ENCODE measurements at regions not wholly inside any gene's neighbourhood (a gene's known extent, or its start where the extent isn't known, plus 50 kb on each side); places are given as distances from the start of the nearest gene placed in this dataset.
"Not testable (repeated sequence)": the region's sequence is repeated elsewhere in the genome, so short reads cannot be mapped to it uniquely, and the experiment has no call there.

GRCh38 chr5:42948961-42949347 is 91.2 kb downstream of the ANXA2R start:
- DNase-seq (ENCODE audit: low spot score) (no peak), ATAC-seq (ENCODE audit: low FRiP score) (no peak)
- TF ChIP-seq, protein P1, sequence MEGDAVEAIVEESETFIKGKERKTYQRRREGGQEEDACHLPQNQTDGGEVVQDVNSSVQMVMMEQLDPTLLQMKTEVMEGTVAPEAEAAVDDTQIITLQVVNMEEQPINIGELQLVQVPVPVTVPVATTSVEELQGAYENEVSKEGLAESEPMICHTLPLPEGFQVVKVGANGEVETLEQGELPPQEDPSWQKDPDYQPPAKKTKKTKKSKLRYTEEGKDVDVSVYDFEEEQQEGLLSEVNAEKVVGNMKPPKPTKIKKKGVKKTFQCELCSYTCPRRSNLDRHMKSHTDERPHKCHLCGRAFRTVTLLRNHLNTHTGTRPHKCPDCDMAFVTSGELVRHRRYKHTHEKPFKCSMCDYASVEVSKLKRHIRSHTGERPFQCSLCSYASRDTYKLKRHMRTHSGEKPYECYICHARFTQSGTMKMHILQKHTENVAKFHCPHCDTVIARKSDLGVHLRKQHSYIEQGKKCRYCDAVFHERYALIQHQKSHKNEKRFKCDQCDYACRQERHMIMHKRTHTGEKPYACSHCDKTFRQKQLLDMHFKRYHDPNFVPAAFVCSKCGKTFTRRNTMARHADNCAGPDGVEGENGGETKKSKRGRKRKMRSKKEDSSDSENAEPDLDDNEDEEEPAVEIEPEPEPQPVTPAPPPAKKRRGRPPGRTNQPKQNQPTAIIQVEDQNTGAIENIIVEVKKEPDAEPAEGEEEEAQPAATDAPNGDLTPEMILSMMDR (IDR thresholded peaks at IDR 0.05): no peak

GRCh38 chr5:42944989-42945388 is 95.1 kb downstream of the ANXA2R start:
- TF ChIP-seq, protein P1 (IDR thresholded peaks at IDR 0.05): no peak
- DNase-seq (ENCODE audit: low spot score) (no peak), ATAC-seq (ENCODE audit: low FRiP score) (no peak)

DNA sequence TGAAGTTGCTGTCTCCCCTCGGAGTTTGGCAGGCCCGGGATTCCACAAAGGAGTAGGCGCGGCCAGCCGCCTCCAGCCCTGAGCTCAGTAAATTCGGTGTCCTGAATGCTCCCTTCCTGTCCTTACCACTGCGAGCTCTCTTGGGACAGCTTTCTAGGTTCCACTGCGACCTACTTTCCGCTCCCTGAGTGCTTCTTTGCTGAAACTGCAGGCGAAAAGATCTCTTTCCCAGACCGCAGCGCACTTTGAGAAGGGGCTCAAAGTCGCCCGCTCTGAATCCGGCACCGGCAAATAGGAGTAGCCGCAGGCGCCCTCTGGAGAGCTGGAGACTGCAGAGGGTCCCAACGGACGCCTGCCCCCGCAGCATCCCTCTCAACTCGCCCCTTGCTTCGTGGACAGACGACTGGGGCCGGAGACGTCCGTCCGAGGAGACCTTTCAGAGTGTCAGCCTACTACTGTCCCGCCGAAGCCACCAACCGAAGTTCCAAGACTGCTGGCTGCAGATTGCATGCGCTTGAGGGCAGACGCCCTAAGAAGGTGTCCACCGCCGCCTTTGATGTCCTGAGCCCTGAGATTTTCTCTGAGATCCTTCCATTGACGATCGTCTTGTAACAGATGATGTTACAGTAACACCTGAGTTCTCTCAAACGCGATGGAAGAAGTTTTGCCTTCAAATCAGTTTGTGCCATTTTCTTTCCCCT is 96.0 kb downstream of the ANXA2R start:
- DNase-seq (ENCODE audit: low spot score) (no peak), ATAC-seq (ENCODE audit: low FRiP score) (peak; percentile 53)
- TF ChIP-seq, protein P1 (IDR thresholded peaks at IDR 0.05): no peak

DNA sequence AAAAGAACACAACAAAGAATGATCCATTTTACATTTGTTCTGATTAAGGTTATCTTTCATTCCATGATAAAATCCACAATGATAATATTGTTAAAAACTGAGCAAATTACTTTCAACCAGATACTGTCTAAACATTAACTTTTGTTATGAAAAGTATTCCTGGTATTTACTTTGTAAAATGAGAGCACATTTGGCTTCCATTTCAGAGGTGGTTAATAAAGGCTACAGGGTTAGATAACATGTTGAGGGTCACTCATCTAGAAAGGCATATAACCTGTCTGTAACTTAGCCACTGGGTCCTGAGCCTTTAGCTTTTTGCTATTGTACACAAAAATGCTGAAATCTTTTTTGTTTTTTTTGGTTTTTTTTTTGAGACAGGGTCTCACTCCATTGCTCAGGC is 99.3 kb downstream of the ANXA2R start:
- DNase-seq (ENCODE audit: low spot score): no peak
- TF ChIP-seq, protein P1 (IDR thresholded peaks at IDR 0.05): no peak

DNA sequence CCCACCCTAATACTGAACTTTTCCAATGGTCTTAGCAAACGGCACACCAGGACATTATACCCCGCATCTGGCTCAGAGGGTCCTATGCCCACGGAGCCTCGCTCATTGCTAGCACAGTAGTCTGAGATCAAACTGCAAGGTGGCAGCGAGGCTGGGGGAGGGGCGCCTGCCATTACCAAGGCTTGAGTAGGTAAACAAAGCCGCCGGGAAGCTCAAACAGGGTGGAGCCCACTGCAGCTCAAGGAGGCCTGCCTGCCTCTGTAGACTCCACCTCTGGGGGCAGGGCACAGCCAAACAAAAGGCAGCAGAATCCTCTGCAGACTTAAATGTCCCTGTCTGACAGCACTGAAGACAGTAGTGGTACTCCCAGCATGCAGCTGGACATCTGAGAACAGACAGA is 108.1 kb downstream of the ANXA2R start:
- DNase-seq (ENCODE audit: low spot score); ATAC-seq (ENCODE audit: low FRiP score): not testable (repeated sequence)

More for the DNA sequence above, 99.3 kb downstream of the ANXA2R start:
- no peak for ATAC-seq (ENCODE audit: low FRiP score)

- ATAC-seq (ENCODE audit: low FRiP score); DNase-seq (ENCODE audit: low spot score): not testable (repeated sequence)
These were observed 108.7 kb downstream of the ANXA2R start for GRCh38 chr5:42931451-42931850.

- ATAC-seq (ENCODE audit: low FRiP score): no peak
- TF ChIP-seq, protein P1 (IDR thresholded peaks at IDR 0.05): no peak
These were observed 109.2 kb downstream of the ANXA2R start for GRCh38 chr5:42930934-42931333.

DNA sequence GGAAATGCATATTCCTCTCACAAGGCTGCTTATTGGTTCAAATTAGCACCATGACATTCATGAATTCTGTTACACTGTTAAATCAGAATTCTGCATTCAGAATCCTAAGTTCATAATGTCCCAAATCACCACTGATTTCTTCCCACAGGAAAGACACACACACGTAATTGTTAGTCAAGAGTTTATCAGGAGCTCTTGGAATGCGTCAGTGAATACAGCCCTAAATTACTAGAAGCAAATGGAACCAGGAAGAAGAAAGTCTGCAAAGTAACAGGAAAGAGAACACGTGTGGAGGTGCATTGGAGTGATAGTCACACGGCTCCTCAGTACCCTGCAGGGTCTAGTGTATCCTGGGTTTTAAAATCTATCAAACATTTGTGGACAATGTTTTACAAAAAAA is 110.2 kb downstream of the ANXA2R start:
- TF ChIP-seq, protein P1 (IDR thresholded peaks at IDR 0.05): no peak
- DNase-seq (ENCODE audit: low spot score) (no peak), ATAC-seq (ENCODE audit: low FRiP score) (no peak)

More at GRCh38 chr5:42930934-42931333, 109.2 kb downstream of the ANXA2R start:
- DNase-seq (ENCODE audit: low spot score): no peak
